ENCODE measurements at regions not wholly inside any gene's neighbourhood (a gene's known extent, or its start where the extent isn't known, plus 50 kb on each side); places are given as distances from the start of the nearest gene placed in this dataset.
"Not testable (repeated sequence)": the region's sequence is repeated elsewhere in the genome, so short reads cannot be mapped to it uniquely, and the experiment has no call there.

DNA sequence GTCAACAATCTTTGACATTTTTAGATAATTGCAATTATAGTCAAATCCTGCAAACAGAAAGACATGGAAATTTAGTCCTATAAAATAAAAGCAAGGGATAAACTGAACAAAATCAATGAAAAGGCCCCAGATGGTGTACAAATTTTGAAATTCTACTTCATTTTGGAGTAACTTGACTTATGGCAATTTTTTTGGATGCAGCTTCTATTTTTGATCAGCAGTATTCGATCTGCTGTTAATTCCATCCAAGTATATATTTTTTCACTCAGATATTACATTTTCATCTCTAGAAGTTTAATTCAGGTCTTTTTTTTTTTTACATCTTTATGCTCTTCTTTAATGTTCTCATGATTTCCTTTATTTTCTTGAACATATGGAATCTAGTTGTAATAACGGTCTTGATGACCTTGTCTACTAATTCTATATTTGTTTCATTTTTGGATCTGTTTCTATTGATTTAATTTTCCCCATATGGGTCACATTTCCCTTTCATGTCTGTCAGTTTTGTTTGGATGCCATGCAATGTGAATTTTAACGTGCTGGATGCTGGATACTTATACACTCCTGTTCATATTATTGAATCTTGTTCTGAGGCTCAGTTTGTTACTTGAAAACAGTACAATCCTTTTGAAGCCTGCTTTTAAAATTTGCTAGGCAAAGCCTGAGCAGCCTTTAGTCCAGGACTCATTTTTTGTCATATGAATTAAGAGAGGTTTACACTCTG, 164.3 kb upstream of the FAM3C start:
- DNase-seq: no peak

DNA sequence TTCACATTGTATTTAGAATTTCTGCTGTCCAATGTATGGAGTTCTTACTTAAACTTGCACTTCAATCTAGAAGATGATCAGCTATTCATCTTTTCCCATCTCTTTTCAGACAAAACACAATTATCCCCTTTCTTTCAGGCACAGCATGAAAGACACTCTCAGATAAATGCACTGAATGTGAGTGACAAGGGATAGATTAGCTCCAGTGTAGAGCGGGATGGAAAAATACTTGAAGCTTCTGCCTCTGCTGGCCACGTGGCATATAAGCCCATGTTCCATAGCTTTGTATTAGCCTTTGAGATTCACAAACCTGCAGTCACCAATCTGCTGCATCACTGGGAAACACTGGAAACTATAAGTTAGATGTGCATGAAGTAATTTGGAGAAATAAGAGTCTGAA, 162.2 kb upstream of the FAM3C start:
- DNase-seq: no peak

DNA sequence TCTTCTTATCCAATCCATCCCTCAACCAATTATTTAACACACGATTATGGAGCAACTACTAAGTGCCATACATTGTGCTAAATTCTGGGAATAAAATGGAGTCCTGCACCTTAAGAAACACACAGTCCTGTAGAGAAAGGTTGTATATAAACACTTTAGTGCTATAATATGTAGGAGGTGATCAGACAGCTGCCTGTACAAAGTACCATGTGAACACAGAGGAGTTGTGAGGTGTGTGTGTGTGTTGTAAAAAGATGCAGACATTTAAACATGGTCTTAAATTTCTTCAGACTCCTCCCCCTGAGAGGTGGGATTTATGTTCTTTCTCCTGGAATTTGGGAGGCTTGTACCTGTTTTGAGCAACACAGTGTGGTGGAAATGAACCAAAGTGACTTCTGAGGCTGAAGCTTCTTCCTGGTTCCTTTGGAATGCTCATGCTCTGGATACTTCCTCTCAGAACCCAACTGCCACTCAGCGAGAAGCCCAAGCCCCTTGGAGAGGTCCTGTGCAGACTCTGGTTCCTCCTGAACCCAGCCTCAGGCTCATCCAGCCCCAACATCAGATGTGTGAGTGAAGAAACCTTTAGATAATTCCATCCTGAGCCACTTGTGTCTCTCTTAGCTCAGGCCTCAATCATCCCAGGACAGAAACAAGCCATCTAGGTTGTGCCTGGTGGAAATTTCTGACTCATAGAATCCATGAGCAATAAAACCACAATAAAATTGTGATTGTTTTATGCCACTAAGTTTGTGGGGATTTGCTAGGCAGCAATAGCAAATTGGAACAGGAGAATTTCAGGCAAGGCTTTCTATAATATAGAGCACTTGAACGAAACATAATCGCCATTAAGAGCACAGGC, 161.2 kb upstream of the FAM3C start:
- no peak for DNase-seq

DNA sequence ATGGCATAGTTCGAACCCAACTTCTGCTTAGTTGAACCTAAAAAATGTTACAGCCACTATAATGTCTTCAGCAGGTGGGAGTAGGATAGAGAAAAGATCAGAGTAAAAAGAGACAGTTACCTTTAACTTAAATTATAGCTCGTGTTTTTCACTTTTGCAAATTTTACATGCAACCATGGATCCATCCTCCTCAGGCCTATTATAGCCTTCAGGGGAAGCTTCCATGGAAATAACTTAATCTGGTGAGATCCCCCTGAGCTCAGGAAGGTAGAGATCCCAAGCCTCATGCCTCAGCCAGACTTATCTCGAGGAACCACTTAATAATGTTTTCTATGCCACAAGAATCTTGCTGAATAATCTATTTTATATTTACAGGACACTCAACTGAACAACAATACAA, 159.4 kb upstream of the FAM3C start:
- no peak for DNase-seq

DNA sequence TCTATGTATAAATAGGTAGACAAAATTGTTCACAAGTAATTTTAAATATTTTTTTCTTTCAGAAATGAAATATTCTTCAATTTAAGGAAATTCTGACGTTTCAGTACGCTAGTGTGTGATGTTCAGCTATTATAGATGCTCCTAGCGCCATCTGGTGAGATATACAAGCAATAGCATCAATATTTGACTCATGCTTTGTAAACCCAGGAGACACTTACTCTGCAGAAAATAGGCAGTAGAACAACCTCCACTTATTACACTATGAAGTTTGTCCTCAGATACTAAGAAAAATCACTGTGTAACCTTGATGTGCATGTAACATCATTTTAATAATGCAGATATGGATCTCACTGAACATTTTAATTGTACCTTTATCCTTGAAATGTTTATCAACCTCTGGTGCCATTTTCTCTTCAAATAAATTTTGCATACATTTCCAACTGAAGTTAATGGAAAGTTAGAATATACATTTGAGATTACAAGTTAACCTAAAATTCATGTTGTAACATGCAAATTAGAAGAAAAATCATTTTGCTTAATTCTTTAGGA, 151.5 kb upstream of the FAM3C start:
- no peak for DNase-seq

DNA sequence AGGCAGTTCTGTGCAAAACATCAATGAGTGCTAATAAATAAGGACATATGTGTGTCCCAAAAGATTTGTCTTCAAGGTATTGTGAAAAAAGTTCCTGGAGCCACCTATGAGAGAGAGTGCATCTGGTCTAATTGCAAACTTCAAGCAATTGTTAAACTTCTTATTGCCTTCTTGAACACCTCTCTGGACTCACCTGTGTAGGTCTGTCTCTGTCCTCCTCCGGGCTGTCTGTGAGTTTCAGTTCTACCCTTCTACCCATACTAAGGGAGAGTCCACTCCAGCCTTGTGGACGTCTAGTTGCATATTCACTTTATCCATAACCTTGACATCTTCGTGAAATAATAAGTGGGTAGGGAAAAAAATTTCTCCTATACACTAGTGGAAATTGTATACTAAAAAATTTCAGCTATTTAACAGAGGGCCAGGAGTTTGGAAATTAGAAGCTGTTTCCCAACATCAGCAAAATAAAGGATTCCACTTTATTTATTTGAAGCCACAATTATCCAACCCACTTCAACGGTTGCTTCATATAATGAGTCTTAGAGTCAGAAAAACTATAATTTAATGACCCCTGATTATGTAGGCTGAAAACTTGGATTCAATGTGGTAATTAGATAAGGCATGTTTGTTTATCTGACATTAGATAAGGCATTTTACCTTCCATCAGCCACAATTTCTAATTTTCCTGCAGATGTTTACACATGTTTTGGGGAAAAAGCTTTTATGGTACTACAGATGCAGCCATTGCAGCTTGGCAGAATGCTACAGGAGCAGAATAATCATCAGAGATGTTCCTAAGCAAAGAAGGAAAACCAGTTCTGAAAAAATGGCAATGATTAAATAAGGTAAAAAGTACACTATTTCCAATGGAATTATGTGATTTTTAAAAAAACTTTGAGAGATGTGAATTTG, 150.8 kb upstream of the FAM3C start:
- no peak for DNase-seq

DNA sequence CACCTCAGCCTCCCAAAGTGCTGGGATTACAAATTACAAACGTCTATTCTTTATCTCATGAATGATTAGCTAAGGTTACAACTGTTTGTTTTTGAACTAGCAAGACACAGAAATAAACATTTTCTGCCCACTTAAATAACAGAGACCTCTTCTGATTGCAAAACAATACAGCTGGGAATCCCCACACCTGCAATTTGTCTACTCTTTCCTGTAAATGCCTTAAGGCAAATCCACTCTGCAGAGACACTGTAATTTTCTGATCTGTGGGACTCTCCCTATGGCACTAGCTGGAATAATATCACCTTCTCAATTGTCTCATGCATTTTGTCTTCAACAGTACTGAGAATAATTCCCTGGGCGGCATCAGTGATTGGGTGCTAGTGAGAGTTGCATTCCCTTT, 149.3 kb upstream of the FAM3C start:
- no peak for DNase-seq

DNA sequence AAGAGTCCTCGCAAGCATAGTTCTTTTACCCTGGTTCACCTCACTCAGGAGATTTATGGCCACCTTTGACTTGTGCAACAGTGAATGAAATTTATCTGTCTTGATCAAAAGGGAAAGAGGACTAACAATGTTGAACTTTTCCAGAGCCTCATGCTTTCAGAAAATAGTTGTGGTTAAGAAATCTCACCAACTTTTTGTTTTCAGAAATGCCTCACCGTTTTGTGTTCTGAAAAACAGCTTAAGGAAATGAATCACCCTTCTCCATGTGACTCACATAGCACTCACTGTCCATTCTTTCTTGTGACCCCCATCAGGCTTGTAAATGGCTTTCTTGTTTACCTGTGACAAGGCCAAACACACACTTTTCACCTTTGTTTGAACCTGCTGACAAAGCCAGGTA, 148.6 kb upstream of the FAM3C start:
- DNase-seq: no peak

DNA sequence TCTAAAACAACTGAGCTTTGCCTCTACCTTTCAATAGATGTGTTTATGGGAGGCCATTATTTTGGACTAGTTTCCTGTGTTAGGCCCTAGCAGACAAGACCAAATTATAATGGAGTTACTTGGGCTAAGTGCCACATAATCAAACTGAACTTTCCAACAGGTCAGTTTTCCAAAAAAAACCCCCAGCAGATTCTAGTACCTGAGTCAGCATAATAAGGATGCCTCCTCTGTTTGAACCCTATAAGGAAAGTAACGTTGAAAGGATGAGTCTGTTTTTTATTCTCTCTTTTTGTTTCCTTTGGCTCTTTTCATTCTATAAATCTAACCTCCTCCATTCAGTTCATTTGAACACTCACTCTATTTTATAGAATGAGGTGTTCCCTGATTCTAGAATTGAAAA, 148.1 kb upstream of the FAM3C start:
- DNase-seq: no peak

DNA sequence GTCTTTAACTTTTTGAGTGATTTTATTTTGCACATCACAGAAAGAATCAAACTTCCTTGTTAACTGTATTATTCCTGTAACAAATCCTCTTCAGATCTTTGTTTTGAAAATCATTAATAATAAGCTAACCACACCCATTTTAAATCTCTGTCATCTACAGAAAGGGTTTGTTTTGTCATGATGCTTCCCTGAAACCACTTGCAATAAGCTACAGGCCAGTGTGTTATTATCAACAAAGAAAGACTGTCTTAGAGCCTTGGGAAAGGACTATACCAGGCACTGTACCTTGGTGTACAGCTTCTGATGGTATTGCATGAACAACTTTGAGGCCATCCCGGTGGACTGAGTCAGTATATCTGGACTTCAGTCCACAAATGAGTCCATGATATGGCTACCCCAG, 145.3 kb upstream of the FAM3C start:
- no peak for DNase-seq

DNA sequence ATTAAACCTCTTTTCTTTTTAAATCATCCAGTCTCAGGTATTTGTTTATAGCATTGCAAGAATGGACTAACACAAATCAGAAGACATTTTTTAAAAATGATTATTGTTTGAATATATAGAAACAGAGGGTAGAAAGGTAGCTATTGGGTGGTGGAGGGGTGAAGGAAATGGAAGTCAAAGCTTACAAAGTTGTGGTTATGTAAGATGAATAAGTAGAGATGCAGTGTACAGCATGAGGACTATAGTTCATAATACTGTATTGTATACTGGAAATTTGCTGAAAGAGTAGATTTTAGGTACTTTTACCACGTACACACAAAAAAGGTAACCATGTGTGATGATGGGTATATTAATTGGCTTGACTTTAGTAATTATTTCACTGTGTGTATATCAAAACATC, 144.0 kb upstream of the FAM3C start:
- DNase-seq: no peak

DNA sequence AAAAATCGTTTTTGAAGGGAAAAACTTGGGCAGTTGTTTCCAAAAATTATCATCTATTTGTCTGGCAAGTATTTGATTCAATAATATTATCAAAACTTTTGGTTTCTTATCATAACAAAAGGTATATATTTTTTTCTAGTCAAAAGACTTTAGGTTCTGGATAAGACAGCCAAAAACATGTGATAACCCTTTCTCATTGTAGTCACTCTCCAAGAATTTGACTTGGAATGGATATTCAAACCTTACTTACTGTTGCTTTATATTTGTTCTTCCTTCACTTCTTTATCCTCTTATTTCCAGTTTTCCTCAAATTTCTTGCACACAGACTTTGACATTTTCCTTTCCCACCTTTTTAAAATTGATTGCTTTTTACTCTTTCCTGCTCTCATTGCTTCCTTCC, 140.9 kb upstream of the FAM3C start:
- DNase-seq: no peak

DNA sequence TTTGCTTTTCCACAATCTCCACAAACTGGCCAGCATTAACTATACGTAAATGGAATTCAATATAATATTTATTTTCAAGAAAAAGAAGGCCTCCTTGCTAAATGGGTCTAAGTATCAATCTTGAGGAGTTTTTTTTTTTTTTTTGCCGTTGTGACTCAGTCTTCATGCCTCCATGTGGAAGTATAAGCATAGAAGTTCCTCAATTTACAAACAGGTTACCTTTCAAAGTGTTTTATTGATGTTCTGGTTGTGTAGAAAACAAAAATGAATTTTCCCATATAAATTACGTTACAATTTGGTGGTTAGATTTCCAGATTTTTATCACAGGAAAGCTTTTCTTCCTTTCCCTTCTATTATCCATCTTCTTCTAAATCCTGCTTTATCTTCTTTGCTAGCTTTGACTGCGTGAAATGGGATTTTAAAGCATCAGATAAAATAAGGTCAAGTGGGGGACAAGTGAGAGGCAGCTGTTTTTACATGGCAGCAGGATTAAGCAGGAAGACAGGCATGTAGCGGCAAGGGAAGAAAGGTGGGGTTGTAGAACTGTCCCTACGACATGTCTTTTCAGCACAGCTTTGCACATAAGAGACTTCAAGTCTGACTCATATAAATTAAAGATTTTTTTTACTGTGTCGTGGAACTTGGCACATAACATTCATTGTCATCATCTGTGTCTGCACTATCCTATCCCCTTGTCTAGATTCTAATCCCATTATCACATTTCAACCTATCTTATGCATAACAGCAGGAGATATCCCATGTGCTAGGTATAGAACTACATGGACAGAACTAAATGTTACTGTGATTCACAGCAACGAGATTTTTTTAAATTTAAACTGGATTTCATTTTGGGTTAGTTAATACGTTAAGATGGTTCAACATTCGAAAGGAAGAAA, 135.3 kb upstream of the FAM3C start:
- DNase-seq: no peak

DNA sequence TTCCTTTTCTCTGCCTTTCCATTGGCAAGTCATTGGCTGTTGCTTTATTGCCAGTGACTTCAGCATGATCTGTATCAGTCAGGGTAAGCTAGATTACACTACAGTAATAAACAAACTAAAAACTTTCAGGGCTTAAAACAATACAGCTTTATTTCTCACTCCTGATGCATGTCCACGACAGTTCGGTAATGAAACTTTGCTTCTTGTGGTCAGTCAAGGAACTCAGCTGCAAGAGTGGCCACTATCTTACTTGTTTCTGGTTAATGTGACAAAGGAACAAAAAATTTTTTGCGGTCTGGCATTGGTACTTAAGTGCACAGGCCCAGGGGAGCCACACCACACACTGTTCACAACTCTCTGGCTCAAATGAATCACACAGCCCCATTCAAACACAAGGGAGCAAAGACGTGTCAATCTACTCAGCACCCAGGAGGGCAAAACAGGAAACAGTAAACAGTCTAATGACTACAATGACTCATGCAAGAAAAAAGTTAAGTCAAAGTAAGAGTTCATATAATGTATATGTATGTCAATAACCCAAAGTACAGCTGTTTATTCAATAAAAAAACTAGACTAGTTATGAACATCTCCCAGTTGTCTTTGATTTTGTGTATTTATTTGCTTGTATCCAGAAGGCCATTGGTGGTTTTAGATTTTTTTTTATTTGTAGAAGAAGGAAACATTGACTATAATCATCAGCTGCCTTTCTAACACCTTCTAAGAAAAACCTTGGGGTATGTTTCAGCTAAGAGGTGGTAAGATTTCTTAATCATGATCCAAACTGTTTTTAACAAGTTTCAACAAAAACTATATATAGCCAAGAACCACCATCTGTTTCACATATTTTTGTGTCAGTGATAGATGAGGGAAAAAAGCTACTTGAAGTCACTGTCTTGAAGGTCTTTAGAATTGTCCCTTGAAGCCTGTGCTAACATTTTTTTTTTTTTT, 134.4 kb upstream of the FAM3C start:
- DNase-seq: peak; percentile 33

DNA sequence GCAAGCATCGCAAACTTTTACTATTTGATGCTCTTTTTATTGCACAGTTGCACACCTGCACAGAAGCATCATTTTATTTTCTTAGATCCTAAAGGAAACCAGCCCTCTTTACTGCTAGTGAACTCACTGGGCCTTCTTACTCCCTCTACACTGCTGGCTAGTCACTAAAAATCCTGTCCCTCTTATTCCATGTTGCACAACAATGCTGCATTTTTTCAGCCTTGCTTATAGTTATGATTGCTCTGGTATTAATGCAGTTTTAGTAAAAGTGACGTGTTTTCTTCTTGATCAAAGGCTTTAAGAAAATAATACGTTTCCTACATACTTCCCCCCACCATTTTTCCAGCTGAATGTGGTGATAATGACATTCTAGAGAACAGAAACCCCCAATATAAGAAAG, 132.9 kb upstream of the FAM3C start:
- no peak for DNase-seq

DNA sequence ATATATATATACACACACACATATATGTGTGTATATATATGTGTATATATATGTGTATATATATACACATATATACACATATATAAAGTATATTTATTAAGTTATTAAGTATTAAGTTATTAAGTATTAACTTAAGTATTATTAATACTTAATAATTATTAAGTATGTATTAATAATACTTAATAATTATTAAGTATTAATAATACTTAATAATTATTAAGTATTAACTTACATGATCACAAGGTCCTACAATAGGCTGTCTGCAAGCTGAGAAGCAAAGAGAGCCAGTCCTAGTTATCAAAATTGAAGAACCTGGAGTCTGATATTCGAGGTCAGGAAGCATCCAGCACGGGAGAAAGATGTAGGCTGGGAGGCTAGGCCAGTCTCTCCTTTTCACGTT, 130.1 kb upstream of the FAM3C start:
- not testable (repeated sequence) for DNase-seq

DNA sequence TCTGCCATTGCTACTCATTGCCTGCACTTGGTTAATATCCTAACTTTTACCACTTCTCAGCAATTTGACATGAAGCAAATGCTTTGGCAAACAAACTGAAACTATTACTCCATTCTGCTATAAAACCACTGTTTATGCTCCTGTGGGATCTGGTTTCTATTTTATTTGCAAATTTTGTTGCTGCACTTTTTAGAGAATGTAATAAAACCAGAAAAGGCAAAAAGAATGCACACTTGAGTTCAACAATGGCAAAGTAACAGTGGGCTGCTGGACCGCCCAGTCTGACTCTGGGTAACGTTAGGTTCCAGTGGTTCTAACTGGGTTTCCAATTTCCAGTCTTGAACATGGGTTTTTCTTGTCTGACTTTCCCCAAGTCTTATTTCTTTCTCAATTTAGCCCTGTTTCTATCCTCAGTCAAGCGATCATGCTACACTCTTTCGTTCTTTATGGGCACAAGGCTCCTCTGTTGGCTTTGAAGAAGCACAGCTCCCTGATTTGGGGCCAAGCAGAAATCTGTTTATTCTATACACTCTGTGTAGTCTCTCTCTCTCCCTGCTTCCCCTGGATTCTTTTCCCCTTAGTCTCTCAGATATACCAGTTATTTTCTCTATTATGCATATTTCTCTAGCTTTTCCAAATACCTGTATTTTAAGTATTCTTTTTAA, 129.2 kb upstream of the FAM3C start:
- no peak for DNase-seq

DNA sequence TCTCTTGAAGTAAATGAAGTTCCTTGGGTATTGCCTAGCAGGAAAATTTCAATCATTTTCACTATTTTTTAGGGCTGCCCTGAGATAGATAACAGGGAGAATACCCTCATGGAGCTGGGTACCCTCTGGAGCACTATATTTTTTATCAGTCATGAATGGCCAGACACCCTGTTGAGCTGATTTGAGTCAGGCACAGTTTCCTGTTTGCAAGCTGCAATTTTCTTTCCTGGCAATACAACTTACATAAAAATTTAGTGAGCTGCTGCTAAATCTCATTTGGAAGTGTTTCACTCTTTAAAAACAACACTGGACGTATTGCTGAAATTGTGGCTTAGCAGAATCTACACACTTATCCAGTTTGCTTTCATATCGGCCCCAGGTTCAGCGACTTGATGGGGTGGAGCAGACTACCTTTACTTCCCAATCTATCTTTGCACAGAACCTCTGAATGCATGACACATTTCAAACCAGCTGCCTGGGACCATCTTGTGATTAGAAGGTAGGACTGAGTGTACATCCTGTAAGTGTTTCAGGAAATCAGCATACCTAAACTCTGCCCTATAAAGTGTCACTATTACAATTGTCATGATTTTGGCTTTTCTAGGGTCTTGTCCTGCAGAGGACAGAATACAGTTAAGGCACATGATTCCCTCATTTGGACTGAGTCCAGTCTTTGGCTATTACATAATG, 125.7 kb upstream of the FAM3C start:
- no peak for DNase-seq

DNA sequence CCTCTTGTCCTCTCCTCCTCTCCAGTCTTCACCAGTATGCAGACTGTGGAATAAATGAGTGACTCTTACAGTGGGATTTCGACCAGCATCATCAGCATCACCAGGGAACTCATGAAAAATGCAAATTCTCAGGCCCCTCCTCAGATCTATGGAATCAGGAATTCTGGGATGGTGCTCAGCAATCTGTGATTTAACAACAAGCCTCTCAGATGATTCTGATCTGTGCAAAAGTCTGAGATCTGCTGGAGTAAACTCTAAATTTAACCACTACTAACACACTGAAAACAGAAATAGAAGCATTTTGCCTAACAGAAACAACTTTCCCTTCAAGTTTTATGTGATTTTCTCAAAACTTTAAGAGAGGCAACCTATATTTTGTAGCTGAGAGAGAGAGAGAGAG, 124.8 kb upstream of the FAM3C start:
- no peak for DNase-seq
